Caco-2 (cell line): ENCODE measurements at regions not wholly inside any gene's neighbourhood (a gene's known extent, or its start where the extent isn't known, plus 50 kb on each side); places are given as distances from the start of the nearest gene placed in this dataset.

ENCODE experiments used
- BruUV-seq: library from RNA; stranded (reverse); fragments of 400-500 nt; replicated peaks from 2 replicates; lab custom pipeline; 2021; lab: Mats Ljungman, UMichigan
- CTCF ChIA-PET: fragments of 300-600 bp; sonication (Branson Sonifier 250); formaldehyde crosslinking; loops from one replicate; lab custom pipeline; 2022; ENCODE audit warnings: antibody characterized with exemption; lab: Charles Lee
- POLR2A ChIA-PET: fragments of 300-600 bp; sonication (Branson Sonifier 250); formaldehyde crosslinking; loops from one replicate; lab custom pipeline; 2022; ENCODE audit warnings: antibody characterized with exemption; lab: Charles Lee
- DNase-seq, 2 experiments: peaks; one replicate each; pipeline versions ENCODE4 v3.0.0 to v3.0.0-alpha.2; 2020 to 2022
- H3K27me3 ChIP-seq: replicated peaks from 2 replicates; pipeline ENCODE4 v1.6.0; 2011; ENCODE audit warnings: low read length; ENCODE audit not compliant: control insufficient read depth, insufficient read depth
- H3K36me3 ChIP-seq: 2 replicates; pipeline ENCODE4 v1.5.1; 2011; ENCODE audit warnings: low read length; ENCODE audit not compliant: control insufficient read depth, insufficient read depth
- H3K4me1 ChIP-seq: fragments of 250-450 bp; sonication (Bioruptor Pico); 2 replicates; pipeline ENCODE4 v1.5.1; 2020; ENCODE audit warnings: mild to moderate bottlenecking
- H3K4me3 ChIP-seq: 2 replicates; pipeline ENCODE4 v1.5.1; 2011; ENCODE audit warnings: low read depth, mild to moderate bottlenecking, control low read depth, low read length
- H3K9me3 ChIP-seq: fragments of 250-450 bp; sonication (Bioruptor Pico); 2 replicates; pipeline ENCODE4 v1.5.1; 2020; ENCODE audit warnings: mild to moderate bottlenecking, moderate library complexity
- H3K27ac Mint-ChIP-seq: one replicate; pipeline ENCODE4 v1.8.0; 2022; ENCODE audit warnings: mixed read lengths; ENCODE audit not compliant: unreplicated experiment
- H3K27me3 Mint-ChIP-seq: one replicate; pipeline ENCODE4 v1.8.0; 2022; ENCODE audit warnings: mixed read lengths; ENCODE audit not compliant: insufficient read depth, unreplicated experiment
- H3K36me3 Mint-ChIP-seq: one replicate; pipeline ENCODE4 v1.8.0; 2022; ENCODE audit warnings: mild to moderate bottlenecking, mixed read lengths; ENCODE audit not compliant: insufficient read depth, unreplicated experiment
- H3K4me1 Mint-ChIP-seq: one replicate; pipeline ENCODE4 v1.8.0; 2022; ENCODE audit warnings: low read depth, mixed read lengths; ENCODE audit not compliant: unreplicated experiment
- H3K4me3 Mint-ChIP-seq: one replicate; pipeline ENCODE4 v1.8.0; 2022; ENCODE audit warnings: mild to moderate bottlenecking, moderate library complexity, mixed read lengths; ENCODE audit not compliant: unreplicated experiment
- H3K9me3 Mint-ChIP-seq: one replicate; pipeline ENCODE4 v1.8.0; 2022; ENCODE audit warnings: mixed read lengths; ENCODE audit not compliant: unreplicated experiment
- CTCF ChIP-seq, 2 experiments: fragments of 200-600 bp in 1 of 2; IDR thresholded peaks; 1 replicate in 1 of 2; 2 replicates in 1 of 2; pipeline versions ENCODE4 v1.5.1 to v1.8.0; 2011 to 2022; ENCODE audit warnings: antibody characterized with exemption in 1 of 2, control low read depth in 1 of 2, inconsistent platforms in 1 of 2, low read depth in 1 of 2, low read length in 1 of 2, mild to moderate bottlenecking in 1 of 2, moderate library complexity in 1 of 2; ENCODE audit not compliant: insufficient read depth in 1 of 2, severe bottlenecking in 1 of 2, unreplicated experiment in 1 of 2
- intact Hi-C: fragments of 100-400 bp; cut with micrococcal nuclease; formaldehyde crosslinking; loops from one replicate; pipeline ENCODE4 v1.10.0; 2022; ENCODE audit not compliant: unreplicated experiment

- peak in 1 of 2 experiments; percentile 4 for DNase-seq
- no TSS peak for BruUV-seq
- no peak overlapping the region for H3K27ac Mint-ChIP-seq
- H3K9me3 Mint-ChIP-seq = no peaks in the 10 kb centered on the region
- CTCF ChIA-PET = no interaction called here
- intact Hi-C loops = no loop called here
- Histone ChIP-seq H3K9me3 (no peaks in the 10 kb centered on the region; the same call in 1 of the 2 replicates), H3K4me3 (no peak overlapping the region), H3K4me1 (peaks cover 21% of the 10 kb centered on the region), H3K36me3 (no peaks in the 10 kb centered on the region), H3K27me3 (no peaks in the 10 kb centered on the region)
- no peak for TF ChIP-seq CTCF (IDR thresholded peaks at IDR 0.05; ENCODE audit: insufficient read depth in 1 of 2, low read depth in 1 of 2, low read length in 1 of 2, severe bottlenecking in 1 of 2, unreplicated experiment in 1 of 2)
- no peaks in the 10 kb centered on the region for H3K36me3 Mint-ChIP-seq
- H3K4me3 Mint-ChIP-seq = no peak overlapping the region
- H3K4me1 Mint-ChIP-seq = peaks cover 15% of the 10 kb centered on the region
- H3K27me3 Mint-ChIP-seq = no peaks in the 10 kb centered on the region
- POLR2A ChIA-PET = no interaction called here
Measured at GRCh38 chr4:156053174-156053573, 99.5 kb upstream of the CTSO start.

- Histone ChIP-seq H3K27me3 (no peaks in the 10 kb centered on the region), H3K4me3 (no peak overlapping the region), H3K36me3 (no peaks in the 10 kb centered on the region), H3K9me3 (no peaks in the 10 kb centered on the region; the same call in 1 of the 2 replicates), H3K4me1 (peaks cover 21% of the 10 kb centered on the region)
- no peak overlapping the region for H3K27ac Mint-ChIP-seq
- POLR2A ChIA-PET = no interaction called here
- no peak for DNase-seq
- H3K36me3 Mint-ChIP-seq = no peaks in the 10 kb centered on the region
- TF ChIP-seq CTCF (IDR thresholded peaks at IDR 0.05; ENCODE audit: insufficient read depth in 1 of 2, low read depth in 1 of 2, low read length in 1 of 2, severe bottlenecking in 1 of 2, unreplicated experiment in 1 of 2) = no peak
- peaks cover 15% of the 10 kb centered on the region for H3K4me1 Mint-ChIP-seq
- H3K4me3 Mint-ChIP-seq = no peak overlapping the region
- intact Hi-C loops = no loop called here
- CTCF ChIA-PET = no interaction called here
- no TSS peak for BruUV-seq
- H3K9me3 Mint-ChIP-seq = no peaks in the 10 kb centered on the region
- no peaks in the 10 kb centered on the region for H3K27me3 Mint-ChIP-seq
Measured at GRCh38 chr4:156052116-156052515, 98.5 kb upstream of the CTSO start.

- Histone ChIP-seq H3K9me3 (no peaks in the 10 kb centered on the region), H3K36me3 (no peaks in the 10 kb centered on the region), H3K4me1 (no peaks in the 10 kb centered on the region), H3K4me3 (no peak overlapping the region), H3K27me3 (no peaks in the 10 kb centered on the region)
- H3K4me3 Mint-ChIP-seq = no peak overlapping the region
- CTCF ChIA-PET = no interaction called here
- H3K4me1 Mint-ChIP-seq = no peaks in the 10 kb centered on the region
- intact Hi-C loops = no loop called here
- no peak for DNase-seq
- no peaks in the 10 kb centered on the region for H3K36me3 Mint-ChIP-seq
- TF ChIP-seq CTCF (IDR thresholded peaks at IDR 0.05; ENCODE audit: insufficient read depth in 1 of 2, low read depth in 1 of 2, low read length in 1 of 2, severe bottlenecking in 1 of 2, unreplicated experiment in 1 of 2) = no peak
- no peak overlapping the region for H3K27ac Mint-ChIP-seq
- H3K9me3 Mint-ChIP-seq = peaks cover 10% of the 10 kb centered on the region
- POLR2A ChIA-PET = no interaction called here
- H3K27me3 Mint-ChIP-seq = no peaks in the 10 kb centered on the region
- BruUV-seq = no TSS peak
Measured at GRCh38 chr4:156038772-156039171, 85.1 kb upstream of the CTSO start.
